SK-N-SH treated with all-trans-retinoic acid at 6 μM for 48 hours (cell line): ENCODE measurements at regions not wholly inside any gene's neighbourhood (a gene's known extent, or its start where the extent isn't known, plus 50 kb on each side); places are given as distances from the start of the nearest gene placed in this dataset.

ENCODE experiments used
- CSDC2 ChIP-seq: fragments of 250-450 bp; sonication (Bioruptor Pico); IDR thresholded peaks from 2 replicates; pipeline ENCODE4 v1.5.0; 2020; ENCODE audit warnings: mild to moderate bottlenecking, moderate library complexity
- GLIS3 ChIP-seq: fragments of 250-450 bp; sonication (Bioruptor Pico); IDR thresholded peaks from 2 replicates; pipeline ENCODE4 v1.5.0; 2020; ENCODE audit warnings: mild to moderate bottlenecking, moderate library complexity
- PATZ1 ChIP-seq: fragments of 250-450 bp; sonication (Bioruptor Pico); IDR thresholded peaks from 2 replicates; pipeline ENCODE4 v1.8.0; 2020; ENCODE audit warnings: mild to moderate bottlenecking, moderate library complexity, borderline replicate concordance
- RARB ChIP-seq: fragments of 250-450 bp; sonication (Bioruptor Pico); IDR thresholded peaks from 2 replicates; pipeline ENCODE4 v1.8.0; 2021; ENCODE audit warnings: mild to moderate bottlenecking, moderate library complexity
- TCF4 ChIP-seq: fragments of 250-450 bp; sonication (Bioruptor Pico); IDR thresholded peaks from 2 replicates; pipeline ENCODE4 v1.8.0; 2021; ENCODE audit warnings: mild to moderate bottlenecking, moderate library complexity, borderline replicate concordance
- TOX ChIP-seq: fragments of 250-450 bp; sonication (Bioruptor Pico); IDR thresholded peaks from 2 replicates; pipeline ENCODE4 v1.8.0; 2021; ENCODE audit warnings: mild to moderate bottlenecking, moderate library complexity, borderline replicate concordance
- ZFP30 ChIP-seq: fragments of 450-650 bp; formaldehyde crosslinking; IDR thresholded peaks from 2 replicates; pipeline ENCODE4 v1.5.0; 2022; ENCODE audit warnings: mild to moderate bottlenecking, moderate library complexity
- TF ChIP-seq, protein P1 (sequence below): fragments of 250-450 bp; sonication (Bioruptor Pico); IDR thresholded peaks from 2 replicates; pipeline ENCODE4 v1.5.0; 2020; ENCODE audit warnings: mild to moderate bottlenecking, moderate library complexity

- TF ChIP-seq PATZ1 (CRISPR knock-in tag) (no peak), TOX (CRISPR knock-in tag) (no peak), RARB (CRISPR knock-in tag) (no peak), ZFP30 (no peak), TCF4 (no peak), GLIS3 (CRISPR knock-in tag) (no peak), CSDC2 (CRISPR knock-in tag) (no peak)
- TF ChIP-seq, protein P1, sequence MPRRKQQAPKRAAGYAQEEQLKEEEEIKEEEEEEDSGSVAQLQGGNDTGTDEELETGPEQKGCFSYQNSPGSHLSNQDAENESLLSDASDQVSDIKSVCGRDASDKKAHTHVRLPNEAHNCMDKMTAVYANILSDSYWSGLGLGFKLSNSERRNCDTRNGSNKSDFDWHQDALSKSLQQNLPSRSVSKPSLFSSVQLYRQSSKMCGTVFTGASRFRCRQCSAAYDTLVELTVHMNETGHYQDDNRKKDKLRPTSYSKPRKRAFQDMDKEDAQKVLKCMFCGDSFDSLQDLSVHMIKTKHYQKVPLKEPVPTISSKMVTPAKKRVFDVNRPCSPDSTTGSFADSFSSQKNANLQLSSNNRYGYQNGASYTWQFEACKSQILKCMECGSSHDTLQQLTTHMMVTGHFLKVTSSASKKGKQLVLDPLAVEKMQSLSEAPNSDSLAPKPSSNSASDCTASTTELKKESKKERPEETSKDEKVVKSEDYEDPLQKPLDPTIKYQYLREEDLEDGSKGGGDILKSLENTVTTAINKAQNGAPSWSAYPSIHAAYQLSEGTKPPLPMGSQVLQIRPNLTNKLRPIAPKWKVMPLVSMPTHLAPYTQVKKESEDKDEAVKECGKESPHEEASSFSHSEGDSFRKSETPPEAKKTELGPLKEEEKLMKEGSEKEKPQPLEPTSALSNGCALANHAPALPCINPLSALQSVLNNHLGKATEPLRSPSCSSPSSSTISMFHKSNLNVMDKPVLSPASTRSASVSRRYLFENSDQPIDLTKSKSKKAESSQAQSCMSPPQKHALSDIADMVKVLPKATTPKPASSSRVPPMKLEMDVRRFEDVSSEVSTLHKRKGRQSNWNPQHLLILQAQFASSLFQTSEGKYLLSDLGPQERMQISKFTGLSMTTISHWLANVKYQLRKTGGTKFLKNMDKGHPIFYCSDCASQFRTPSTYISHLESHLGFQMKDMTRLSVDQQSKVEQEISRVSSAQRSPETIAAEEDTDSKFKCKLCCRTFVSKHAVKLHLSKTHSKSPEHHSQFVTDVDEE, result no peak
Measured at GRCh38 chr13:47890146-47890814, 110.8 kb downstream of the SUCLA2 start.
